Limb (tissue), 2 donors: ENCODE measurements at regions not wholly inside any gene's neighbourhood (a gene's known extent, or its start where the extent isn't known, plus 50 kb on each side); places are given as distances from the start of the nearest gene placed in this dataset.
"Not testable (repeated sequence)": the region's sequence is repeated elsewhere in the genome, so short reads cannot be mapped to it uniquely, and the experiment has no call there.

Experiments used
- DNase-seq, 2 donors: peaks; one replicate each; pipeline ENCODE4 v3.0.0-alpha.2; 2016; ENCODE audit errors: extremely low spot score in 2 of 2

DNA sequence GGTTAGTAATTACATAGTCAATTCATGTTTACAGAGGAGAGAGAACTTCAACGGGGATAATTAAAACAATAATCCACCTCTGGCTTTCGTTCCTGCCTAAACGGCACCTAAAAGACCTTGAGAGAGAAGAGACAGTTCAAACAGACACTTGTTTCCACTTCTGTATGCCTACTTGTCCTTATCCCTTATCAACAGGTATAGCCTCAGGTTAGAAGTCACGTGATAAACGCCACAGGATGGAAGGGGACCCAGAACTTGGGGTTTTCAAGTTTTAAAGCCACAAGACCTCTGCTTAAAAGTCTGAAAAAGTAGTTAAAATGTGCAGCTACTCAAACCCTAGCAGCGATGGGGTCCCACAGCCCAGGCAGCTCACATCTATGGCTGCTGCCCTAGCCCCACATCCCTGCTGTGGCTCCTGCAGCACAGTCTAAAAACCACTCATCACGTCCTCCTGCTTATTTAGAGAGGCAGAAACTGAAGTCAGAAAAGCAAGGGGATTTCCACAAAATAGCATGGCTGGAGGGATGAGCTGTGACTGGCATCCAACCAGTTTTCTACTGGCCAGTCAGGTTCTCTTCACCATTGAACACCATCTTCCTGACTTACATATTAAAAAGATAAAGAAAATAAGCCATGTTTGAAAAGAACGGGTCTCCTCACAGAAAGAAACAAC, 51.2 kb upstream of the SEC16B start:
- no peak for DNase-seq

DNA sequence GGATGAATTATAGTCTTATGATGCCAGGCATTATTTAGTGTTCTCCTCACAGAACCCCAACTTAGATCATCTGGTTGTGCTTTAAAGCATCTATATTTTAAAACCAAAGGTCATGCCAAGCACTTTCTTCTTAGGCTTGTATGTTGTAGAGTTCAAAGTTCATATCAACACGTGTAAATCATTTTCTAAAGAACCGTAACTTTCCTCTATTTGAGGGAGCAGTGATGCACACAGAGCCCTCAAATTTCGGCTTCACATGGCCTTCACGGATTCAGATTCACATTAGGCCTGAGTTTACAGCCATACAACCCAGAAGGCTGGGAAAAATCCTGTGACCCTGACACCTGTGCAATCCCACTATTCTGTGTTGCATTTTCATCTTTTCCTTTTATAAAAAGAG, 52.1 kb upstream of the SEC16B start:
- DNase-seq, result no peak

DNA sequence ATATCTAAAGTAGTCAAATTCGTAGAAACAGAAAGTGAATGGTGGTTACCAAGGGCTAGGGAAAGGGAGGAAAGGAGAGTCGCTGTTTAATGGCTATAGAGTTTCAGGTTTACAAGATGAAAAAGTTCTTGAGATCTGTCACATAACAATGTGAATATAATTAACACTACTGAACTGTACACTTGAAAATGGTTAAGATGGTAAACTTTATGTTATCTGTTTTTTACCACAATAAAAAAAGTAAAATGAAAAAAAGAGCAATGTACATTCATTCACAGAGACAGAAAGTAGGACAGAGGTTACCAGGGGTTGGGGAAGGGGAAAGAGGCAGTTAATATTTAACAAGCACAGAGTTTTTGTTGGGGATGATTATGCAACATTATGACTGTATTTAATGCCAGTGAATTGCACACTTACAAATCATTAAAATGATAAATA, 53.3 kb upstream of the SEC16B start:
- DNase-seq, result no peak

DNA sequence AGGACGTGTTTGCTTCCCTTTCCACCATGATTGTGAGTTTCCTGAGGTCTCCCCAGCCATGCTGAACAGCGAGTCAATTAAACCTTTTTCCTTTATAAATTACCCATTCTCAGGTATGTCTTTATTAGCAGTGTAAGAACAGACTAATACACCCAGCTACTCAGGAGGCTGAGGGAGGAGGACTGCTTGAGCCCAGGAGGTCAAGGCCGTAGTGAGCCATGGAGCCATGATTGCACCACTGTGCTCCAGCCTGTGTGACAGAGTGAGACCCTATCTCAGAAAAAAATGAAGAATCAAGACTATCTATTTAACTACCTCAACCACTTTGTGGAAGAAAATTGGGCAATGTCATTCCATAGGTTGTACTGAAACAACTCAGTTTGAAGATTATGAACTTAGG, 54.6 kb upstream of the SEC16B start:
- DNase-seq, result no peak

DNA sequence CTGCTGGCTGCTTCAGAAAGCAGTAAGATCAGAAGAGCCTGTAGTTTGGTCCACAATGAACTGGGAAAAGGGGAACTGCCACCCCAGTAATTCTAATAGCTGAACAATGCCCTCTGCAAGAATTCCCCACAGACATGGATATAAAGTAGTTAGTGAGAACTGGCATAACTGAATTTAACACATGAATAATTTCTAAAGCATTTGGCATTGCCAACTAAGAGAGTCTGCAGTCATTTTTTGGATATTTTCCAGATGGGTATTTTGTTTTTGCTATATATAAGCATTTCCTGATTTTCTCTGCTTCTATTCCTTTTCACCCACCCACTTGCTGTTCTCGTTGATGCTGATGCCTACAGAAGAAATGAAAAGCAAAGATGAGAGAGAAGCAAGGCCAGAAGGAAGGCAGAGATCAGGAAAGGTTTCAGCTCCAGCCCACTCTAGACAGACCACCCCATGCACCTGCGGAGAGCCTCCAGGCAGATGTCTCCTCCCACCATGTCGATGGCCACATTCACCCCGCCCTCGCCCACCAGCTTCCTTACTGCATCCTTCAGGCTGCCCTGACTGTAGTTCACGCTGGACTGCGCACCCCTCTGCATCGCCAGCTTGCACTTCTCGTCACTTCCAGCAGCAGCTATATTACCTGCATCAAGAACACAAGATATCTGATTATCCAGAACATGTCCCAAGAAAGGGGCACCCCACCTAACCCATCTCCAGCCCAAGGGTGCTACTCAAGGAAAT, 55.9 kb upstream of the SEC16B start:
- DNase-seq, result no peak

DNA sequence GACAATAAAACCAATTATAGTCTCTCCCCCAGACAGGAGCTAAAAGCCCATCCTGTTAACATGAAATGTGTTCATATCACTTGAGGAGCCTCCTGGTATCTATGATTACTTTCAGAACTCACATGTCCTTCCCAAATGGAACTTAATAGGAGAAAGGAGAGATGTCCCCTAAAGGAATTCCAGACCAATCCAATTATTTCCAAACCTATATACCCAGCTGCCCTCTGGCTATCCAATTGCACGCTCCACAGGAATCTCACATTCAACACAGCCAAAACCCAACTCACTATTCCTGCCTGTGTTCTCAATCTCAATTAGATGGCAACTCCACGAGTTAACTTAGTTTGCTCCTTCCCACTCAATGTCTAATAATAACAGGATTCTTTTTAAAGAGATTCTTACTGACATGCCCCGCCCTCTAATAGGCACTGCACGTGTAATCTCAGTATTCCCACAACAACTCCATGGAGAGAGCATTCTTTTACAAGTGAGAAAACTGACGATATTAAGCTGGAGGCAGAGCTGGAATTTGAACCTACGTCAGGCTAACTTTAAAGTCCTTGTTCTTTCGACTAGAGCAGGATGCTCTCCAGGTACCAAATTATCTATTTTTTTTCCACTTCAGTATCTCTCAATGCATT, 59.1 kb upstream of the SEC16B start:
- no peak for DNase-seq

DNA sequence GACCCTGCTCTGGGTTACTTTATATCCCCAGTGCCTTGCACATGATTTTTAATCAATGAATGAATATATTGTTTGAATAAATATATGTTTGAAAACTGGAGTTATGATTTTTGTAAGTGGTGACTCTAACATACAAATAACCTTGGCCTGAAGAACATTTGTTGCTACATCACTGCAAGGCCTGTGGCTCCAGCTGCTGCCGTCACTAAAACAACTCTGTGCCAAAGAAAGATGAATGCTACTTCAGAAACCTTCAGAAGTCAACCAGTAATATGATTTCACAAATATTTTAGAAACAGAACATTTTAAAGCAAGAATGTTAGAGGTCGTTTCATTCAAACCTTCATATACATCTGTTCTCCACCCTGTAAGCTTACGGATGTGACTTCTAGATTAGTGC, 60.6 kb upstream of the SEC16B start:
- DNase-seq, result peak in 1 of 2 donors; percentile 43

DNA sequence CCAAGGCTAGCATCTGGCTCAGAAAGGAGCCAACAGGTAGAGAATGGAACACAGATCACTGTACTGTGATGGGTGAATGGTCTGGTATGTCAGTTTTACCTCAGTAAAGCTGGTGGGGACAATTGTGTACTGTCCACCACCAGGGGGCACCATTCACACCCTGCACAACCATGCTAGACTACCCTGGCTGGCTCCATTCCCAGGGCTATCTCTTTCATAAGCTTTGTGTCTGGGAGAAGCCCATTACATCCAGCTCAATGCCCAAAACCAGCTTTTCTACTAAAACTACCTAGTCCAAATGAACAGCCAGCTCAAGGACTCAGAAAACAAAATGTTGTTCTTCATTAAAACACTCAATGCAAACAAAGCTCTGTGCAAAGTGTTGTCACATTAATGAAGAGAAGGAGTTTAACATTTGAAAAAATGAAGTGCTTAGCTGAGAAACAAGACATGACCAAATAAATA, 62.0 kb upstream of the RASAL2 start:
- peak; percentile 77 to 78 for DNase-seq

DNA sequence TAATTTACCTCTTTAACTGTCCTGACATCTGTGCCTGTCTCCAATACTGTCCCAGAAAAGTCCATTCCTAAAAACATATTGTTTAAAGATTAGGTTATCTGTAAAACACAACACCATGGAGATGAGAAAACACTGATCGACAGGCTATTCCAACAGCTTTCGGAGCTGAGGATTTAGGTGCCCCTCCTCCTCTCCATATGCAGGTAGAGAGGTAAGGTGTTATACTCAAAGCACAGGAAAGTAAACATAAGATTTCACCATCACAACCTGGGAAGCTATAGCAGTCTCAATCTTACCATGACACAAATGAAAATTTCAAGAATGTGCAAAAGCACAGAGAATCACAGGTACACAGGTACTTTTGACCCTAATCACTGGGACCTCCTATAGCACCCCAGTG, 60.9 kb upstream of the RASAL2 start:
- DNase-seq, result no peak

DNA sequence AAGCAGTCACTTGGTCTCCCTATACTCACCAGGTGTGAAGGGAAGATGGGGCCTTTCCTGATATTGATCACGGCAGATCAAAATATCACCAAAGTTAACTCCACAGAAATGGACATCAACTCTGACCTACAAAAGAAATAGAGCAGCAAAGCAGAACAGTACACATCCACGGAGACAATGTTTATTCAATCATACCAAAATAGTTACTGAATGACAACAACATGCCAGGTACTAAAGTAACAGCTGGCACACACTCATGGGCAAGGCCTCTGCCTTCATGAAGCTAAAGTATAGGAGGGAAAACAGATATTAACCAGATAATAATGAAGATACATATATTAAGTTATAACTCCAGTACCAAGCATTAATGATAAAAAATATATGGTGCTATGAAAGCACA, 59.2 kb upstream of the RASAL2 start:
- DNase-seq, result no peak

DNA sequence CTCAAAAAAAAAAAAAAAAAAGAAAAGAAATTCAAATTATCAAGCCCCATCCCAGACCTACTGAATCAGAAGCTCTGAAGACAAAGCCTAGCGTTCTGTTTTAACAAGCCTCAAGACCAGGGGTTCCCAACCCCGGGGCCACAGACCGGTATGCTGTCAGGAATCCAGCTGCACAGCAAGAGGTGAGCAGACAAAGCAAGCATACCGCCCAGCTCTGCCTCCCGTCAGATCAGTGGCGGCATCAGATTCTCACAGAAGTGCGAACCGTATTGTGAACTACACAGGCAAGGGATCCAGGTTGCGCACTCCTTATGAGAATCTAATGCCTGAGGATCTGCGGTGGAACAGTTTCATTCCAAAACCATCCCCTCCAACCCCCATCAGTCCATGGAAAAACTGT, 57.8 kb upstream of the RASAL2 start:
- no peak for DNase-seq

DNA sequence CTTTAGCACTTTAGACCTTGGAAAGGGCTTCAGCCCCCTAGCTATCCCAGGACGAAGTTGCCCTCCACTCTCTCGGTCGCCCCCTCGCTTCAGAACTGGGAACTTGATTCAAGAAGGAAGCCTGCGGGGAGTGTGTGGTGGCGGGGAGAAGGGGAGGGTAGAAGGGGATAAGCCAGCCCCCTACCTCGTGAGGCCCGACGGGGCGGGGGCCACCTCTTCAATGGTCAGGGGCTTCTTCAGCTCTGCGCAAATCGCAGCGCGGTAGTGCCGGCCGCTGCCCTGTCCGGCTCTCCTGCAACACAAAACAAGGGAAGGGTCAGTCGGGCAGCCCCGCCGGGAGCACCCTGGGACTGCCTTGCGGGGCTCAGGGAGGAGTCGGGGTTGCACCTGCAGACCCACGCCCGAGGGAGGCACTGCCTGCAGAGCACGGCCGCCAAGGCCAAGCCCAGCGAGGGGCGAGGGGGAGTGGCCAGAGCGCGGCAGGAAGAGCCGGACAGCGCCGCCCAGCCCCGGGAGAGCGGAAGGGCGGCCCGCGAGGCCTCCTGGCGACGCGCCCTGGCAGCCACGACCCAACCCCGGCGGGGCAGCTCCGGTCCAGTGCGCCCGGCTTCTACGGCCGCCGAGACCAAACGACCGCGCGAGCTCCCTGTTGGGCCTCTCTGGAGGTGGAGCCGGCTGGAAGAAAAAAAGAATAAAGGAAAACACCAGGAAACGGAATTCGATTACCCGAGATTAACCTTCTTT, 56.2 kb upstream of the RASAL2 start:
- DNase-seq, result peak; percentile 69 to 79

DNA sequence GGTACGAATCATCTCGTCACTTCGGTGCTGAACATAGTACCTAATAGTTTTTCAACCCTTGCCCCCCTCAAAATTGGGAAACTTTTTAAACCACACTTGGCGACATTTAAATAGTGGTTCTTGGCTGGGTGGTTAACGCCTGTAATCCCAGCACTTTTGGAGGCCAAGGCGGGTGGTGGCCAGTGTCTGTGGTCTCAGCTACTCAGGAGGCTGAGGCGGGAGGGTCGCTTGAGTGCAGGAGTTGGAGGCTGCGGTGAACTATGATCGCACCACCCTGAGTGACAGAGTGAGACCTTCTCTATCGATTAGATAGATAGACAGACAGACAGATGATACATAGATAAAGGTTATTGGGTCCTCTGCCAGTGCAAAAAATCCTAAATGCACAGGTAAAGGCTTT, 55.5 kb upstream of the RASAL2 start:
- DNase-seq, result no peak

DNA sequence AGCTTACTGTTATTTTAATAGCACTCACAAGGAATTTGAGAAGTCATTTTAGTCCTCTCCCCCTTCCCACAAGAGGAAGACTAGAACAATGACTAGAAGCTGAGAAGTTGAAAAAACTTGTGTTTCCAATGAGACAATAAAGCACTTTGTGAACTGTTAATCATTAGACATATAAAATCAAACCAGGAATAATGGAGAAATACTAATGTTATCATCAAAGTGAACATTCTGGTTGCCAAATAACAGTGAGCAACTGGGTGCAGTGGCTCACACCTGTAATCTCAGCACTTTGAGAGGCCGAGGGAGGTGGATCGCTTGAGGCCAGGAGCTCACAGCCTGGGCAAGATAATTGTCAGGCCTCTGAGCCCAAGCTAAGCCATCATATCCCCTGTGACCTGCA, 54.0 kb upstream of the RASAL2 start:
- no peak for DNase-seq

DNA sequence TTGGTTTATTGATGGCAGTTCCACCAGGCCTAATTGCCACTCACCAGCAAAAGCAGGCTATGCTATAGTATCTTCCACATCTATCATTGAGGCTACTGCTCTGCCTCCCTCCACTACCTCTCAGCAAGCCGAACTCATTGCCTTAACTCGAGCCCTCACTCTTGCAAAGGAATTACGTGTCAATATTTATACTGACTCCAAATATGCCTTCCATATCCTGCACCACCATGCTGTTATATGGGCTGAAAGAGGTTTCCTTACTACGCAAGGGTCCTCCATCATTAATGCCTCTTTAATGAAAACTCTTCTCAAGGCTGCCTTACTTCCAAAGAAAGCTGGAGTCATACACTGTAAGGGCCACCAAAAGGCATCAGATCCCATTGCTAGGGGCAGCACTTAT, 50.0 kb upstream of the RASAL2 start:
- not testable (repeated sequence) for DNase-seq
